HG02678 (cell line): ENCODE measurements at regions not wholly inside any gene's neighbourhood (a gene's known extent, or its start where the extent isn't known, plus 50 kb on each side); places are given as distances from the start of the nearest gene placed in this dataset.

Experiments used
- ATAC-seq: cut with Tn5 transposase; IDR thresholded peaks from one replicate; pipeline ENCODE4 v1.9.1; 2021; ENCODE audit warnings: mild to moderate bottlenecking, moderate library complexity; ENCODE audit not compliant: unreplicated experiment

GRCh38 chr4:123092586-123092985 is 170.2 kb upstream of the NUDT6 start:
- no peak for ATAC-seq

- ATAC-seq = no peak
Measured at GRCh38 chr4:123093236-123093635, 170.8 kb upstream of the NUDT6 start.

DNA sequence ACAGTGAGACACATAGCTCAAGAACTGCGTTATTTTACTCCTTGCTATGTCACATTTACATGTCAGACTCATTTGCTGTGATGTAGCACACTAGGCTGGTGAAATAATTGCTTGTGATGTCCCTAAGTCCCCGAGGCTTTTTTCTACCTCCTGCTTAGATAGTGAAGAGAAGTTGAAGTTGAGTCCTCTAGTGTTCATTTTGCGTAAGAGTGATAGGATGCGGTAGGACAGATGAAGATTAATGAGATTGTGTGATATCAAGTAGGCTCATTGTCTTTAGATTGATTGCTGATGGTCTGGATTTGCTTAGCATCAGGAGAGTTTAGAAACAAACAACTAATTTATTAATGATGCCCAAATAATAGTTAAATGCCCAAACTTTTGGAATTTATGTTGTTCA is 173.6 kb upstream of the NUDT6 start:
- no peak for ATAC-seq

- peak; percentile 73 for ATAC-seq
Measured at GRCh38 chr4:123102897-123103471, 180.6 kb upstream of the NUDT6 start.

DNA sequence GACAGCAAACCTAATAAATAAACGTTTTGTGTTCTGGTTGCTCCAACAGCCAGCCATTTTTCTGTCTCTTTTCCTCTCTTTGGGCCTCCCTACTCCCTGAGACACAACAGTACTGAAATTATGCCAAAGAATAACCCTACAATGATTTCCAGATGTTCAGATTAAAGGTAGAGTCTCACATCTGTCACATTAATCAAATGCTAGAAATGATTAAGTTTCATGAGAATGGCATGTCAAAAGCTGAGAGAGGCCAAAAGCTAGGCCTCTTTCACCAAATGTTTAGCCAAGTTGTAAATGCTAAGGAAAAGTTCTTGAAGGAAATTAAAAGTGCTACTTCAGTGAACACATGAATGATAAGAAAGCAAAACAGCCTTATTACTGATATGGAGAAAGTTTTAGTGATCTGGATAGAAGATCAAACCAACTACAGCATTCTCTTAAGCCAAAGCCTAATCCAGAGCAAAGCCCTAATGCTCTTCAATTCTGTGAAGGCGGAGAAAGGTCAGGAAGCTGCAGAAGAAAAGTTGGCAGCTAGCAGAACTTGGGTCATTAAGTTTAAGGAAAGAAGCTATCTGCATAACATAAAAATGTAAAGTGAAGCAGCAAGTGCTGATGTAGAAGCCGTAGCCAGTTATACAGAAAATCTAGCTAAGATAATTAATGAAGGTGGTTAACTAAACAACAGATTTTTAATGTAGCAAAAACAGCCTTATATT is 182.1 kb upstream of the NUDT6 start:
- ATAC-seq = no peak

- no peak for ATAC-seq
Measured at GRCh38 chr4:123105026-123105420, 182.6 kb upstream of the NUDT6 start.

GRCh38 chr4:123106747-123107146 is 184.3 kb upstream of the NUDT6 start:
- no peak for ATAC-seq

DNA sequence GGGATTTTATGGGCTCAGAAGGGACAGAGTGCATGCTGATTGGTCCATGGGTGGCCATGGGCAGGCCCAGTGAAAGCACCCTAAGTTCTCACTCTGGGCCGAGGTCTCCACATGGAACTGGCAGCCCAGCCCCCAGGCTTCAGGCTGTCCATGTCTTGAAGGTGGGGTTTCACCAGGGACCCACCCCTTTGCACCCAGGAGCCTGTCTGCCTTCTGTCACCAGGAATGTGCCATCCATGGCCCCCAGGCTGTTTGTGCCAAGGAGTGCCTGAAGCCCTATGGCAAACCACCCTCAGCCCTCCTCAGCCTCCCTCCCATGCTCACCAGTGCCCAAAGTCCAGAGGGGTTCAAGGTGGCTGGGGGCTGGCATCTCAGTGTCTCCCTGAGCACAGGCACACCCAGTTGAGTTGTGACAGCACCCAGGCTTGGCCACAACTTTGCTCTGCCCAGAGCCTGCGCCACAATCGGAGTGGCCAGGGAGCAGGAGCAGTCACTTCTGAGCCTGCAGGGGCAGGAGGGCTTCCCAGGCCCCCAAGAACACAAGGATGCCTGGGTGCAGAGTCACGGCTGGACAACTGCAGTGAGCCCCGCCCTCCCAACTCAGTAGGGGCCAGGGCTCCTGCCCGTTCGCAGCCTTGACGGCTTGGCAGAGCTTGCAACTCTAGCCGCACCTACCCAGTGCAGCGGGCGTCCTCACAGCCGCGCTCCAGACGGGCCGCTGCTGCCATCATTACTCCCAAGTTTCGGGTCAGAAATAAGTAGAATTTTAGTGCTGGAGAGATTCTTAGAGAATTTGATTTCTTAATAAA is 185.3 kb upstream of the NUDT6 start:
- no peak for ATAC-seq

DNA sequence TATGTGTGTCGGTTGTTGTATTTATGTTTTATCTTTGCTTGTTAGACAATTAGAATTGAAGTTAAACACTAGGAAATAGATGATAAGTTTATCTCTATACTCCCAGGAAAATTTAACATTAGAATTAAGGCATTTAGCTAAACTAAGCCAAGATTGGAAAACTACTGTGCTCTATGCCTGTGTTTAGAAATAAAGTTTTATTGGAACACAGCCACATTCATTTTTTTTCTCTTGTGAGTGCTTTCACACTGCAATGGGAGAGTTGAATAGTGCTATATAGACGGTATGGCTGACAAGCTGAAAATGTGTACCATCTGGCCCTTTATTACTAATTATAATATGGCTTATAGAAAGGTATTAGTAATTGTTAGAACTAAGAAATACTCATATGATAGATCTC is 186.7 kb upstream of the NUDT6 start:
- ATAC-seq = no peak

DNA sequence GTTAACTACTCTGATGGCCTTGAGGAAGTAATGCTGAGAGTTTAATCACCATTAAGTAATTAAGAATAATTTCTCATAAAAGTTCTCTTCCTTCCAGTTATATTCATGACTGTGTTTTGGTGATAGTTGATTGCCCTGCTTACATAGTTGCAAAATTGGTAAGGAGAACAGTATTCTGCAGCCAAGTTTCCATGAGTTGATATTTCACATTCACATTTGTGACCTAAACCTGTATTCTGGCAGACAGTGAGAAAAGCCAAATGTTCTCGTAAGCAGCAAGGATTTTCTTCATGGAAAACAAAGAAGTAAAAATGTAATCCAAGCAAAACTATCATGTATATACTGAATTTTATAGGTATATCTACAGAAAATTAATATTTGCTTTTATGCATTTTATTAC is 187.8 kb upstream of the NUDT6 start:
- no peak for ATAC-seq

GRCh38 chr4:123110685-123111084 is 188.3 kb upstream of the NUDT6 start:
- no peak for ATAC-seq

DNA sequence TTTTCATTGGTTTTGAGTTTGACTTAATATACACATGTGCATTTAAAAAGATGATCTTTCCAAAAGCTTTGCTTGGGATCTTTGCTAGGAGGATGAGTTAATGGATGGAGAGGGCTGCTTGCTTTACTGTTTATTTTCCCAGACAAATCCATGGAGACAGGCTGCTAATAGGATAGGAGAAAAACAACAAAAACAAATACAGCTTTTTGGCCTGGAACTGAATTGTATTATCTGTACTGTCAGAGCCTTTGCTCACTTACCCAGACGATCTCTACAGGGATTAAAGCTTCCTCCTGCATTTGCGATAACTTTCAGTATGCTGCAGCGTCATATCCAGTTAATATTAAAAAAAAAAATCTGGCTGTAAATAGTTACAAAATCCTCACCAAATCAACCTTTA is 190.8 kb upstream of the NUDT6 start:
- ATAC-seq = no peak

DNA sequence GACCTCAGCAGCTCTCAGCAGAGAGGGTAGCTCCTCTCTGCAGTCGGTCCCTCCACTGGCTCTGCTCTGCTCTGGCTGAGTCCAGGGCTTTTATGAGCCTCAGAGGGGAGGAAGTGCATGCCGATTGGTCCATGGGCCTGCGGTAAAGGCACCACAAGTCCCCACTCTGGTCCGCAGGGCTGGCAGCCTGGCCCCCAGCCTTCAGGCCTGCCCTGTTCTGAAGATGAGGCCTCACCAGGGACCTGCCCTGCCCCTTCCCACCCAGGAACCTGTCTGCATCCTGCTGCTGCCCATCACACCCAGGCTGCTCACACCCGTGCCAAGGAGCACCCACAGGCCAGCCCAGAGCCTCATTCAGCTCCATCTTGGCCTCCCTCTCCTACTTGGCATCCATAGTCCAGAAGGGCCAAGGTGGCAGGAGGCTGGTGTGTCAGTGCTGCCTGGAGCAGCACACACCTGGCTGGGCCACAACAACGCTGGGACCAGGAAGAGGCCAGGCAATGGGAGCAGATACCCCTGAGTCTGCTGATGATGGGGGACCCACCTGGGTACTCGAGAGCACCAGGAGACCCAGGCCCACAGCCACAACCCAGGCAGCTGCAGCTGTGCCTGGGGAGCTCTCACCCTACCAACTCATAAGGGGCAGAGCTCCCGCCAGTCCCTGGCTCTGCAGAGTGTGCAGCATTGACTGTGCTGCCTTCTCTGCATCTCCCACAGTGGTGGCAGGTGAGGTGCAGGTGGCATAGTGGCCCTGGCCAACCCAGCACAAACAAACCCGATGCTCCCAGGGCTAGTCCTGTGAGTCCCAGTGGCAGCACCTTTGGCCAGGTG is 191.9 kb upstream of the NUDT6 start:
- ATAC-seq = no peak

GRCh38 chr4:123114915-123115756 is 192.7 kb upstream of the NUDT6 start:
- no peak for ATAC-seq

DNA sequence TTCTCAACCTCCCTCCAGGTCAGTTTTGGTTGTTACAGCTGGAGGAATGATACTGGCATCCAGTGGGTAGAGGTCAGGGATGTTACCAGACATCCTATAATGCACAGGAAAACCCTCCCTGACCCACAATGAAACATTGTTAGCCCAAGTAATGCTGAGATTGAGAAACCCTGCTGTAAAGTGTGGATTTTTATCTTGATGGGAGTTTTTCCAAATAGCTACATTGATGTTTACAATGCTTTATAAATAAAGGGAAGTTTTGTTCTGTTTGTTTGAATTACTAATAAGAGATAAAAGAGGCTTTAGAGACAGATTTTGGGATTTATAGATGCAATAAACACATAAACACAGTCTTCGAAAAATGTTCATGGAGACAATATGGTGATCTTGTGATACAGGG is 194.0 kb upstream of the NUDT6 start:
- no peak for ATAC-seq

GRCh38 chr4:123120473-123120872 is 198.1 kb upstream of the NUDT6 start:
- ATAC-seq = no peak

- ATAC-seq = no peak
Measured at GRCh38 chr4:123121241-123121907, 199.0 kb upstream of the NUDT6 start.

- ATAC-seq = no peak
Measured at GRCh38 chr4:123125477-123125876, 203.1 kb upstream of the NUDT6 start.

DNA sequence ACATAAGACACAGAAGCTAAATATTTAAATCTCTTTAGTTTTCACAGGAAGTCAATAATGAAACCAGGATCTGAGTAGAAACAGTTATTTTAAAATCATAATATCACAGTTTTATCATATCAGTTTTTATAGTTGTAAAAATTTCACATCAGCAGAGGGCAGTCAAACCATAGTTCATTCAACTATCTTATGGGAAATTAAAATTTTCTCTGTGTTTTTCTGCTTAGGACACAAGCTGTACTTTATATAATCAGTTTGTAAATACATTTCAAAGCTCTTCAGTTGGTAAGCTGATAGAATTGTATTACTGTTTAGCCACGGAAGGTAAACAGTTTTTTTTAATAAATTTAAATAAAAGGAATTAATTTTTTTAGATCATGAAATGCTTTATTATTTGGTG is 204.8 kb upstream of the NUDT6 start:
- no peak for ATAC-seq

DNA sequence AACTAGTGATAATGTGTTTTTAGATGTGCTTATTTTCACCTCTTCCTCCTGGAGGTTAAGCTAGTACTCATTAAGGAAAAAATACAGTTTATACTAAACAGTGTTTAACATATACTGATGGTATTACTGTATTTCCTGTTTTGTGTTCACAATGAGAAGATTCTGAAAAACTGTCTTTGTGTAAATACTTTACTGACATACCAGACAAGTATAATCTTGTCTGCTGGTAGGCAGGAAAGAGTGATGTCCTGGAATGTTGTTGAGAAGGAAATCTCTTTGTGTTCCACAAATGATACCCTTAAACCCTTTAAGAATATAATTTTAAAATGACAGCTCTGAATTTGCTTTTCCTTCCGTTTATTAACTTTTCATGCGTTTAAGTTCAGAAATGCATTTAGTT is 205.5 kb upstream of the NUDT6 start:
- no peak for ATAC-seq
